DMS53 (cell line): ENCODE measurements at regions not wholly inside any gene's neighbourhood (a gene's known extent, or its start where the extent isn't known, plus 50 kb on each side); places are given as distances from the start of the nearest gene placed in this dataset.
A peak's percentile ranks its signal among the peaks of the same experiment; 100 is the strongest.
"Not testable (repeated sequence)": the region's sequence is repeated elsewhere in the genome, so short reads cannot be mapped to it uniquely, and the experiment has no call there.

Experiments used
- DNase-seq: peaks from one replicate; lab custom pipeline; 2025; lab: John Stamatoyannopoulos, UW

GRCh38 chr11:105432241-105432995 is 177.5 kb upstream of the GRIA4 start:
- peak; percentile 9 for DNase-seq

DNA sequence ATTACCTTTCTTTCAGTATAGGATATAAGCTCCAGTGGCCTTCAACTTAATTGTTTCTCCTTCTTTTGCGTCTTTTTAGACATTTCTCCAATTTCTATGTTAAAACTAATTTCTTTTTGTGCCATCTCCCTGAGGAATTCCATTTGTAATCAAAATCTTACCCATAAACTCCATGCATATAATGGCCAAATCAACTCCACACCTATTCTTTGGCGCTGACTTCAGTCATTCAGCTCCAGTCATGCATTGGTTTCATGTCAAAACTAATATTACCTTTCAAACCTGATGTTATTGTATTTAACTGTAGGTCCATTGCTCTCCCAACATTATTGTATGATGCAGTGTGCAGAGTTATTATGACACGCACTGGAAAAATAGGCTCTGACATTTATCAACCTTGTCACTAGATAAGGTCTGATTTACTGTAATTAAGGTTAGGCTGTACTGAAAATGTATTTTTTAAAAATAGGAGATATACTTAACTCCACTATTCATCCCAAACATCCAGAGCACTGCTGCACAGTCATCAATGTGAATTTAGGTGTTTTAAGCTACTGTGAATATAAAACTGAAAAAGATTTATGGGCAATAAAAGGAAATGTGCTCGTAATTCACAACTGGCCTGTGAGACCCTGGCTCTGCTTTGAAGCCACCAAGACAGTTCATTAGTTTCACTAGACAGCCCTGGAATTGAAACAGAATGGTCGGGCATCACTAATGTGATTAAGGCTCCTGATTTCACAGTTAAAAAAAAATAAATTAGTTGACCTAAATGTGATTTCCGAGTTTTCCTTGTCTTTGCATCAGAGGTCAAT is 180.6 kb upstream of the GRIA4 start:
- no peak for DNase-seq

DNA sequence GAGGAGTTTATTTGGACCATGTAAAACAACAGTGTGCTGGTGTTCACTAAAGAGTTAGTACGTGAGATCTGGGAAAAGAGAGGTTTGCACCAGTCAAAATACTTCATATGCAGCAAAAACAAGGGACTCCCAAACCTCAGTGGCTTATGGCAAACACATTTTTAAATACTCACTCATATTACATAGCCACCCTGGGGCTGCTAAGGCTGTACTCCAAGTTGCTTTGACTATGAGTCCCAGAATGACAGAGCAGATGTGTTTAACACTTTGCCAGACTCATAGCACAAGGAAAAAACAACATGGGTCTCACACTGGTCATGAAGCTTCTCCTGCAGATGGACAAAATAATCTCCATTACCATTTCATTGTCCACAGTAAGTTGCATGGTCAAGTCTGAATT is 202.8 kb upstream of the GRIA4 start:
- no peak for DNase-seq

GRCh38 chr11:105401269-105401809 is 208.5 kb upstream of the GRIA4 start:
- no peak for DNase-seq

GRCh38 chr11:105399511-105399910 is 210.4 kb upstream of the GRIA4 start:
- no peak for DNase-seq

- no peak for DNase-seq
These were observed 211.2 kb upstream of the GRIA4 start for GRCh38 chr11:105398636-105399035.

DNA sequence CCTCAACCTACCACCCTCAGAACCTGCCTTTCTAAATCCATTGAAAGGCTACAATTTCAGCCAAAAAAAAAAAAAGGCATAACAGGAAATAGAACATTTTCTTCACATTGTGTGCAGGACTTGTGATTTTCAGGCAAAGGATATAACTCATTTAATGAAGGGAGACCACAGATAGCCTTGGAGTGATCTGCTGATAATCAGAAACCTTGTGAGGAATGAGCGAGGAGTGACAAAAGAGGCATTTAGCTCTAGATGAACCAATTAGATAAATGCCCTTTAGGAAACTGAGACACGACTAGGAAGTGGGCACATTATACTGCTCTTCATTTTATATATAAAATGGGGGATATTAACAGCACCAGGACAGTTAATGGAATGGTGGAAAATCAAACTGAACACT is 216.5 kb upstream of the GRIA4 start:
- no peak for DNase-seq

GRCh38 chr11:105392556-105392955 is 217.3 kb upstream of the GRIA4 start:
- no peak for DNase-seq

GRCh38 chr11:105389952-105390351 is 219.9 kb upstream of the GRIA4 start:
- DNase-seq = no peak

DNA sequence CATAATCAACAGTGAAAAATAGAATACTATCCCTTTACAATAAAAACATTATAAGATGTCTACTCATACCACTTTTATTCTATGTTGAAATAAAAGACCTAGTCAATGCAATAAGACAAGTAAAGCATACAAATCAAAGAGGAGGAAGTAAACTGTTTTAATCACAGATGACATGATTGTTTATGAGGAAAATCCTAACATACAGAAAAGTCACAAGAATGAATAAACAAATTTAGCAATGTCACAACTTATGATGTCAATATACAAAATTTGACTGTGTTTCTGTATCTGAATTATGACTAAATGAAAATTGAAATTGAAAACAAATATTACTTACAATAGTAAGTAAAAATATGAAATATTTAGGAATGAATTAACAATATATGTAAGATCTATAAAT is 221.9 kb upstream of the GRIA4 start:
- no peak for DNase-seq

- DNase-seq = no peak
These were observed 227.9 kb upstream of the GRIA4 start for GRCh38 chr11:105381941-105382340.

DNA sequence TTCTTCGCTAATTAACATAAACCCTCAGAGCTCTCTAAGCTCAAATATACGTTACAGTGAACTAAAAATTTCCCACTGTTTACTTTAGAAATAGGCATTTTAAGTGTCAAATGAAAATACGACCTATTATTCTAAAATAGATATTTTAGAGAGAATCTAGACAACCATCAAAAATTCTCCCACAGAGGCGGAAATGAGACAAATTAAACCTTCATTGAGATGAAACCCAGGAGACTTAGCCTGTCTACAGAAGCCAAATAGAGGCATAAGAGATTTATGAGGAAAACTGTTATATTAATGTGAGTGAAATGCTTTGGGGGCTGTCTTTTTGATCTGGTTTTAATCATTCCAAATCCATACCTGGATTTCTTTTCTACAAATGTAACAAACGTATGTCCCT is 232.0 kb upstream of the GRIA4 start:
- DNase-seq = no peak

- peak; percentile 10 for DNase-seq
These were observed 232.6 kb upstream of the CARD18 start for GRCh38 chr11:105372206-105372605.

GRCh38 chr11:105371311-105371710 is 231.7 kb upstream of the CARD18 start:
- DNase-seq = no peak

DNA sequence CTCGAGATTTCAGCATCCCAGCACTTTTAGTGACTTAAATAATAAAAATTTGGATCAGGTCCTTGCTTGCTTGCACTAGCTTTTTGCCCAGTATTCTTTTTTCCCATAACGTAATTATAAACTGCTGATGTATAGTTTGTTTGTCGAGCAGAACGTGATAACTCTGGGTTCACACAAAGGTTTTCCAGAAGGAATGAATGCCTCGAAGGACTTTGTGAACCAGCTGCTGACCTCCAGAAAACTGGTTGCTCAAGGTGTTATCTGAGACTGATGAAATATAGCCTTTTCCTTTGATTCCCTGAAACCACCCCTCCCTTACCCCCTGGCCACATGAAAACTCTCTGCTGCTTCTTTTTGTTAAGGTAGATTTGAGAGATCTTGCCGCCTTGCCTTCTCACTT is 229.1 kb upstream of the CARD18 start:
- no peak for DNase-seq

GRCh38 chr11:105367129-105367528 is 227.6 kb upstream of the CARD18 start:
- DNase-seq = no peak

DNA sequence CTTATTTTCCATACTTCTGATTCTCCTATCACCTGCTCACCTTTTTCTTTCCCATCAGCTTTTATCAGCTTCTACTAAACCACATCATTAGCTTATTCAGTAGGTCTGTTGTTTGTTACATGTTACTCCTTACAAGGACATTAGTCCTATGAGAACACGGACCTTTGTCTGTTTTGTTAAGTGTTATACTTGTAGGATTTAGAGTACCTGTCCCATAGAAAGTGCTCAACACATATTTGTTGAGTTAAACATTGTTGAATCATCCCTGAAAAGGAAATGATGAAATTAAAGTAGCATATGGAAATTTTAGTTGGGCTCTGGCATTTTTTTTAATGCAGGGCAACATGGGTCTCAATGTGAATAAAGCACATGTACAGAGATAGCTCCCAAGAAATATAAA is 222.1 kb upstream of the CARD18 start:
- peak; percentile 44 for DNase-seq

- DNase-seq = no peak
These were observed 218.2 kb upstream of the CARD18 start for GRCh38 chr11:105357764-105358163.

GRCh38 chr11:105357146-105357545 is 217.6 kb upstream of the CARD18 start:
- no peak for DNase-seq

- DNase-seq = not testable (repeated sequence)
These were observed 210.3 kb upstream of the CARD18 start for GRCh38 chr11:105349867-105350266.

- DNase-seq = peak; percentile 36
These were observed 205.4 kb upstream of the CARD18 start for GRCh38 chr11:105344938-105345337.

GRCh38 chr11:105334025-105334714 is 194.6 kb upstream of the CARD18 start:
- no peak for DNase-seq

DNA sequence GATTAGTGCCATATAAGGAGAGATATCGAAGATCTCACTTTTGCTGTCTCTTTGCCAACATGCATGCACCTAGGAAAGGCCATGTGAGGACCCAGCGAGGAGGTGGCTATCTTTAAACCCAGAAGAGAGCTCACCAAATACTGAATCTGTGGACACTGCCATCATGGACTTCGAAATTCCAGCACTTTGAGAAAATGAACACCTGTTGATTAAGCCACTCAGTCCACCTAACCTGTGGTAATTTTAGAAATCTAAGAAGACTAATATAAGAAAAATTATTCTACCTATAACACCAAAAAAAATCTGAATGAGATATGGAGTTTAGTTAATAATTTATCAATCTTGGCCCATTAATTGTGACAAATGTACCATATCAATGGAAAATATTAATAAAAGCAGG is 193.6 kb upstream of the CARD18 start:
- DNase-seq = no peak
